Sigmoid colon (tissue), 3 donors: ENCODE measurements at regions not wholly inside any gene's neighbourhood (a gene's known extent, or its start where the extent isn't known, plus 50 kb on each side); places are given as distances from the start of the nearest gene placed in this dataset.

Experiments
- POLR2A ChIP-seq, 2 donors: fragments of 450-650 bp; IDR thresholded peaks; one replicate each; pipeline ENCODE4 v1.6.1; 2016; ENCODE audit warnings: antibody characterized with exemption in 2 of 2, mild to moderate bottlenecking in 2 of 2, moderate library complexity in 2 of 2
- TF ChIP-seq, protein P1 (sequence below), 4 experiments: fragments of 450-650 bp in 3 of 4; fragments of 200-600 bp in 1 of 4; IDR thresholded peaks; one replicate each; pipeline ENCODE4 v1.5.1; 2016 to 2019; ENCODE audit warnings: antibody characterized with exemption in 4 of 4, mild to moderate bottlenecking in 3 of 4, moderate library complexity in 2 of 4

DNA sequence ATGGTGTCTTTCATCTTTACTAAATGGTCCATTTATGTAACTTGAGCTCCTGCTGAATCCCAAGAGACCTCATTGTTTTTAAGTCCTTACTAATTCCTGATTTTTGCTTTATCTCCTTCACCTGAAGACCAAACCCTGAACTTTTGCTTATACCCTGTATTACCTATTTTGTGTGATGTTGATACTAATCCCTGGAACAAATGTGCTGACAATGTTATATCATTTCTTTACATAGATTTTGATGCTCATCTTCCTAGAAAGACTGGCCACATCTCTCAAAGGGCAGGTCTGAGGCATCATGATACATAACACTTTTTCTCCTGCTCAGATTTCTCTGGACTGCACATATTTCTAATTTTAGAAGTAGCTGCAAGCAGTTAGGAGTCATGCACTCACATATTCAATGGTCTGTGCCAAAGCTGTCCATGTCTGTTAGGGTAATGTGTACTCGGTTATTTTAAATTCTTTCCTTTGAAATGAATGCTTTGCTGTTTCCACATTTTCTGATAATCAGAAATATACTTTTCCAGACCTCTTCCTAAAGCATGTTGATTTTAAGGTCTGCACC lies 427.9 kb upstream of the HNRNPA3 start:
- TF ChIP-seq, protein P1, sequence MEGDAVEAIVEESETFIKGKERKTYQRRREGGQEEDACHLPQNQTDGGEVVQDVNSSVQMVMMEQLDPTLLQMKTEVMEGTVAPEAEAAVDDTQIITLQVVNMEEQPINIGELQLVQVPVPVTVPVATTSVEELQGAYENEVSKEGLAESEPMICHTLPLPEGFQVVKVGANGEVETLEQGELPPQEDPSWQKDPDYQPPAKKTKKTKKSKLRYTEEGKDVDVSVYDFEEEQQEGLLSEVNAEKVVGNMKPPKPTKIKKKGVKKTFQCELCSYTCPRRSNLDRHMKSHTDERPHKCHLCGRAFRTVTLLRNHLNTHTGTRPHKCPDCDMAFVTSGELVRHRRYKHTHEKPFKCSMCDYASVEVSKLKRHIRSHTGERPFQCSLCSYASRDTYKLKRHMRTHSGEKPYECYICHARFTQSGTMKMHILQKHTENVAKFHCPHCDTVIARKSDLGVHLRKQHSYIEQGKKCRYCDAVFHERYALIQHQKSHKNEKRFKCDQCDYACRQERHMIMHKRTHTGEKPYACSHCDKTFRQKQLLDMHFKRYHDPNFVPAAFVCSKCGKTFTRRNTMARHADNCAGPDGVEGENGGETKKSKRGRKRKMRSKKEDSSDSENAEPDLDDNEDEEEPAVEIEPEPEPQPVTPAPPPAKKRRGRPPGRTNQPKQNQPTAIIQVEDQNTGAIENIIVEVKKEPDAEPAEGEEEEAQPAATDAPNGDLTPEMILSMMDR (IDR thresholded peaks at IDR 0.05): no peak
- no peak for TF ChIP-seq POLR2A (IDR thresholded peaks at IDR 0.05)
